ENCODE measurements at regions not wholly inside any gene's neighbourhood (a gene's known extent, or its start where the extent isn't known, plus 50 kb on each side); places are given as distances from the start of the nearest gene placed in this dataset.
"Not testable (repeated sequence)": the region's sequence is repeated elsewhere in the genome, so short reads cannot be mapped to it uniquely, and the experiment has no call there.

DNA sequence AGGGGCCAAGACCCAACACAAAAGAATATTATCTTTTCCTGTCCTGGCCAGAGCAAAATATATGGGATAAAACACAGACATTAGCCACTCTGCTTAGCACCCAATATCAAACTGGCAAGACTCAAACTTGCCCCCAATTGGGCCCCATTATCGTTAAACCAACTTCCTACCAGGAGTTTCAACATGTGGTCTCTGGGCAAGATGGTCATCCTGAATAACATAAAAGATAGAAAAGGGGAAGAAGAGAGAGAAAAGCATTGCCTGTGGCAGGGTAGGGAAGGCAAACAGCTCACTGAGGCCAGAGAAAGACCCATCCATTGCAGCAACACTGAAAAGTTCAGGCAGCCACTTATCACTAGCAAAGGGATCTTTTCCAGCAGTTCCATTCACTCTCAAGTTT is 502.1 kb downstream of the KIF2B start:
- no peak for DNase-seq (ENCODE audit: low read depth in 4 of 4, low spot score in 3 of 4)

DNA sequence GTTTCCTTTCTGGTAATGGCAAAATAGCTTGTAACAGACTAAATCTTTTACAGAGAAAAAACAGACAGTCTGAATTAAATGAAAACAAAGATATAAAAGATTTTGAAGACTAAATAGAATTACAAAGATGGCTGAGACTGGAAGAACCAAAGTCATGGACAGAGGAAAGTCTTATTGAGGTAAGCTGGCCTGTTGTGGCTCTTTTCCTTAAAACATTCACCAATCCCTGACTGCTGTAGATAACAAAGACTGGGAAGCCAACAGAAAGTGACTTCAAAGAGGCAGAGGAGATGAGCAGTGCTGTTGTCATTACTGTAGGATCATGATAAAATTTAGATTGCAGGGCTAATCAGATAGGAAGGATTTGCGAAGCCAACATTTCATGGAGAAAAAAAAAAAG is 517.0 kb downstream of the KIF2B start:
- no peak for DNase-seq (ENCODE audit: low read depth in 4 of 4, low spot score in 3 of 4)

DNA sequence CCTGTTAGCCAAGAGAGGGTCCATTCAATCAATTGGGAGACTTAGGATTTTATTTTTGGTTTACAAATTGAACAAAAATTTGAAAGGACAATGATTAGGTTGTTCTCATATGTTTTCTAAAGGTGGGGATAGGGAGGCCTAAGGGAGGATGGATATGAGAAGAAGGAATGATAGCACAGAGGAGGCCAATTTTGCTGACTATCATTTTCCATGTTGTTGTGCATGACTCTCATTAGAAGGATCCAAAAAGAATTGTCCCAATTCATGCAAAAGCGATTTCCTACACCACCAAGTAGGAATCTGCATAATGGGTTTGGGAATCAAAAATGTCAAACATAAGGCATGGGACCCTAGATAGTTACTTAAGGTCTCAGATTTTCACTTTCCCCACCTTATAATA is 524.8 kb downstream of the KIF2B start:
- DNase-seq (ENCODE audit: low read depth in 4 of 4, low spot score in 3 of 4), result no peak

DNA sequence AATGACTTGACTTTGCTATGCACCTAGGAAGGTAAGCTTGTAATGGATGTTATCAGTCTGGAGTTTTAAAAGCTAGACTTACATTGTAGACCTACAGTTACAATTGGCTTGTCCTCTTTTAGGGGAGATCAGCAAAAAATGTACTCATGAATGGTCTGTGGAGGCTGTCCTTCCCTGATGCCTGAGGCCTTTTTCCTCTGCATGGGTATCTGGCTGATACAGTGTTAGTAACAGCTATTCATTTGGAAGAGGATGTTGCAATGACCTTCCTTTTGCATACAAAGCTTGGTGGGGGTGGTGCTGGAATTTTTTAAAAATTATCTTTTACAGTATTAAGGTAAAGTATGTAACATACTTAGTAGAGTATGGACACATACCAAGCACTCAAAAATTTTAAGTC is 525.5 kb downstream of the KIF2B start:
- DNase-seq (ENCODE audit: low read depth in 4 of 4, low spot score in 3 of 4), result no peak

DNA sequence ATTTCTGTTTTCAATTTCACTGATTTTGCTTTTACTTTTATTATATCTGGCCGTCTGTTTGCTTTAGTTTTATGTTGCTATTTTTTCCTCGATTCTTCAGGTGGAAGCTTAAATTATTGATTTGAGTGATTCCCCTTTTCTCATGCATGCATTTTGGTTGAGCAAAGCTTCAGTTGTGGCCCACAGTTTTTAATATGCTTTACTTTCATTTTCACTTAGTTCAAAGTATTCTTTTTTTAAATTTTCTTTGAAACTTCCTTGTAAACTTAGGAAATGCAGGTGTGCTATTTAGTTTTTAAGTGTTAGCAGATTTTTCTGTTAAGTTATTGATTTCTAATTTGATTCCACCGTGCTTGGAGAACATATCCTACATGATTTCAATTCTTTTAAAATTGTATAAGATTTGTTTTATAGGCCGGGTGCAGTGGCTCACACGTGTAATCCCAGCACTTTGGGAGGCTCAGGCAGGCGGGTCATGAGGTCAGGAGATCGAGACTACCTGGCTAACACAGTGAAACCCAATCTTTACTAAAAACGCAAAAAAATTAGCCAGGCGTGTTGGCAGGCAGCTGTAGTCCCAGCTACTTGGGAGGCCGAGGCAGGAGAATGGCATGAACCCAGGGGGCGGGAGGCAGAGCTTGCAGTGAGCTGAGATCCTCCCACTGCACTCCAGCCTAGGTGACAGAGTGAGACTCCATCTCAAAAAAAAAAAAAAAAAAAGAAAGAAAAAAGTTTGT is 531.2 kb downstream of the KIF2B start:
- no peak for DNase-seq (ENCODE audit: low read depth in 4 of 4, low spot score in 3 of 4)

DNA sequence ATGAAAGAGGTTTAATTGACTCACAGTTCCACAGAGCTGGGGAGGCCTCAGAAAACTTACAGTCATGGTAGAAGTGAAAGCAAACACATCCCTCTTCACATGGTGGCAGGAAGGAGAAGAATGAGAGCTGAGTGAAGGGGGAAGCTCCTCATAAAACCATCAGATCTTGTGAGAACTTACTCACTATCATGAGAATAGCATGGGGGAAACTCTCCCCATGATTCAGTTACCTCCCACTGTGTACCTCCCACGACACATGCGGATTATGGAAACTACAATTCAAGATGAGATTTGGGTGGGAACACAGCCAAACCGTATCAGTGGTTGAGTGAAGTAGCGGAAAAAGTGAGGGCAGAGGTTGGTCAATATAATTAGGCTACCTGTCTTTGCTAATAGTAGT is 538.3 kb downstream of the KIF2B start:
- not testable (repeated sequence) for DNase-seq (ENCODE audit: low read depth in 4 of 4, low spot score in 3 of 4)

DNA sequence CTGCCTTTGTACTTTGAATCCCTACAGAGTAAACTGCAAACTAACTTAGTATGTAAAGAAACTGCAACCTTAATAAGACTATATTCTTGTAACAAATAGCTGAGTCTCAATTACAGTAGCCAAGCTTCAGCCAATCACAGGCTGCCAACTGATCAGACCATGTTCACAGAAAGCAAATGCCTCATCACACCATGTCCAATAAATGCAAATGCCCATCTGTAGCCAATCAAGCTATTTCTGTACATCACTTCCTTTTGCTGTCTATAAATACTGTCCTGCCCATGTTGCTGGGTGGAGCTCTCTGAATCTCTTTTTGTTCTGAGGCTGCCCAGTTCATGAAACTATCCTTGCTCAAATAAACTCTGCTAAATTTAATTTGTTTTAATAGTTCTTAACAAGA is 531.7 kb upstream of the TOM1L1 start:
- no peak for DNase-seq (ENCODE audit: low read depth in 4 of 4, low spot score in 3 of 4)

DNA sequence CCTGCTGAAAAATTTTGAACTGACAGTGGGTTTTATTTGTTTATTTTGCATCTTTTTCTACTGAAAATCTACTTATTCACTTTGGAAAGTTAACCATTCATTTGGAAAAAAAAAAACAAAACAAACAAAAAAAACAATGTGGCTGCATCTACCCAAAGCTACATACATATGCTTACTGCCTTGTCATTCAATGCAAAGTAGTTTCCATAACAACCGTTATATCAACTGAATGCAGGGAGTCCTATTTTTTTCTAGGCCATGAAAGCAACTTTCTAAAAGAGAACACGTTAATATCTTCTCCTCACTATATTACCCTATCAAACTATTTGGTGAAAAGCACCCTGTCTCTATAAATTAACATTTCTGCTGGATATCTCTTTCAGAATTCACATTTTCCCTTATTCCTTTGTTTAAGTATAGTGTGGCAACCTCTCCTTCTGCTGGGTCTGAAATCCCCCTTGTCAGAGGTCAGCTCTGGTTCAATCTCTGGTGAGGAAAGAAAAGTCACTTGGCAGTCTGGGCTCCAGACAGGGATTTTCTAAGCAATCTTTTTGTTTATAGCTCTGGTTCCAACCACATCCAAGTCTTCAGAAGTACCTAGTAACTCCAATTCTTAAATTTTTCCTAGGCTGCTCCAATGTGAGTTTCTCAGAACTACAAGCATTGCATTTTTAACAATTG is 528.4 kb upstream of the TOM1L1 start:
- DNase-seq (ENCODE audit: low read depth in 4 of 4, low spot score in 3 of 4), result no peak

DNA sequence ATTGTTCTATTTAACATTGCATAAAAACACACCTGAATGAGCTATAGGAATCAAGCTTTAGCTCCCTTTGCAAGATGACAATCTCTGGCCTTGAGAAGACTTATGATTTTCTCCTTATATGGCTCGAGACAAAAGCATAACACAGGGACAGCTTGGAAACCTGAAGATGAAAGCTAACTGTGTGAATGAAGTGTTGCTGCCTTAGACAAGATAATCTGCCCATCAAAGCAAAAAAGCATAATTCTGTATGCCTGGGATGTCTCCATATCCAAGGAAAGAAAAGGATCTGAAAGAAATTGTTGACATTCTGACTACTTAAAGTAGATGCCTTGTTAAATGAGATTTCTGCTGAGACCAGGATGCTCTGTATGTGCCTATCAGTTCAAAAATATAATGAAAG is 526.7 kb upstream of the TOM1L1 start:
- DNase-seq (ENCODE audit: low read depth in 4 of 4, low spot score in 3 of 4), result no peak

DNA sequence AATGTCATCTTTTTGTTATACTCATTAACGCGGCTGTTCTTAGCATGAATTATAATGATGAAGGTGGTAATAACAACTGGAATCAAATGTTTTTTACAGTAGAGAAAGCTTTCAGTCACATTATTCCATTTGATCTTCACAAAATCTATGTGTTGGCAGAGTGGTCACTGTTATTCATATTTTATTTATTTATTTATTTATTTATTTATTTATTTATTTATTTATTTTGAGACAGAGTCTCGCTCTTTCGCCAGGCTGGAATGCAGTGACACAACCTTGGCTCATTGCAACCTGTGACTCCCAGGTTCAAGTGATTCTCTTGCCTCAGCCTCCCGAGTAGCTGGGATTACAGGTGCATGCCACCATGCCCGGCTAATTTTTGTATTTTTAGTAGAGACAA is 524.2 kb upstream of the TOM1L1 start:
- not testable (repeated sequence) for DNase-seq (ENCODE audit: low read depth in 4 of 4, low spot score in 3 of 4)

DNA sequence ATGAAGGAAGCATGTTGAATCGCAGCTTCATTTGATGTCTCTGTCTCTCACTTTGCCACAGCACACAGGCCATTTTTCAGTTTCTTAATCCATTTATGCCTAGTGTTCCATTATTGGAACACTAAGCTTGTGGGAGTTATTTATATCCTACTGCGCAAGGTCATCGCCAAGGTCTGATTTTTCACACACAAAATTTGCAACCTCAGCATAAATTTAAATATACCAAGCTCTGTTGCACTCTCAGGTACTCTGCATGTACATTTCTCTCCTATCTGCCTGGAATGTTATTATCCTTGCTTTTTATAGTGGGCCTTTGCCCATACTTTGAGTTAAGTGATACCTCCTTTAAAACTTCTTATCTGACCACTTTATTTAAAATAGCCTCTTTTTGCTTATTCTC is 519.2 kb upstream of the TOM1L1 start:
- no peak for DNase-seq (ENCODE audit: low read depth in 4 of 4, low spot score in 3 of 4)

DNA sequence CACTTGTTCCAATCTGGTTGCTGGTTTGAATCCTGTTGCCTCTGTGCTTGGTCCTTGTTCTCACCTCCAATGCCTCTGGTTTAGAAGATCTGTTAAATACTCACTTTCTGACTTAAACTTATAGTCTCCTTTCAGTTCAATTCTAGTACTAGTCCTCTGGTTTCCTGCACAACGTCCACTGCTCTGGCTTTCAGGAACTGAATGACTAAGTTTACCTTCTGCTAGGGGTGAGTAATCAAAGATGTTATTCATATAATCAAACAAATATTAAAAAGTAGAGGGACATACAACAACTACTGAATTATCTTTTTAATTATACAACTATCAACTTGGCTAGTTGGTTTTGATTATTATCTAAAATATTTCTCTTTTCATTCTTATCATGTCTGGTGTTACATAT is 496.4 kb upstream of the TOM1L1 start:
- no peak for DNase-seq (ENCODE audit: low read depth in 4 of 4, low spot score in 3 of 4)

DNA sequence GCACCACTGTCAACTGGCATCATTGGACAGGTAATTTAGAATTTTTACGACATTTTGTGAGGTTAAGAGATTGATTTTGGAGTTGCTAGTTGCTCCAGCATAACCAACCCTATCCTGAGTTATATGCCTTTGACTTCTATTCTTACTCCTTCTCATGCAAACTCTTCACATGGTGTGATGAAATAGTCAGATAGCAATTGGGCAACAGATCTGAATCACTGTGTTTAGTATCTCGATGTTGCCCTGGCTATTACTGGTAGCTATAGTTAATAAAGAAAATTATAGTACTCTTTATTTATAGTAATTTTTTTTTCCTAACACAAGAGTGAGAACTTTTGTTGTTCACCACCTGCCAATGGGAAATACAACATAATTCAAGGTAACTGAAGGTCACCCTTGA is 494.8 kb upstream of the TOM1L1 start:
- no peak for DNase-seq (ENCODE audit: low read depth in 4 of 4, low spot score in 3 of 4)

DNA sequence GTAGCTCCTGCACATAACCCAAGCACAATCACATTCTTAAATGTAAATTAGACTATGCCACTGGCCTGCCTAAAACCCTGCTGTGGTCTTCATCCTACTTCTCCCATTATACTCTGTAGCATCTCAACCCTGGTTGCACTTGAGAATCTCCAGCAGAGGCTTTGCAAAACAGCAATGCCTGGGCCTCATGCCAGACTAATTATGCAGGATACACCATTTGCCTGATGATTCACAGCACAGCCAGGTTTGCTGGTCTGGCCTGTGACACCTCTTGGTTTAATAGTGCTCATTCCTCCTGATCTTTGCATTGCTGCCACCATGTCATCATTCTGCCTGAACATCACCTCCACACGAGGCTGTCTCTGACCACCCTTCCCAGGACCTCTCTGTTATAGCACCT is 491.9 kb upstream of the TOM1L1 start:
- no peak for DNase-seq (ENCODE audit: low read depth in 4 of 4, low spot score in 3 of 4)

DNA sequence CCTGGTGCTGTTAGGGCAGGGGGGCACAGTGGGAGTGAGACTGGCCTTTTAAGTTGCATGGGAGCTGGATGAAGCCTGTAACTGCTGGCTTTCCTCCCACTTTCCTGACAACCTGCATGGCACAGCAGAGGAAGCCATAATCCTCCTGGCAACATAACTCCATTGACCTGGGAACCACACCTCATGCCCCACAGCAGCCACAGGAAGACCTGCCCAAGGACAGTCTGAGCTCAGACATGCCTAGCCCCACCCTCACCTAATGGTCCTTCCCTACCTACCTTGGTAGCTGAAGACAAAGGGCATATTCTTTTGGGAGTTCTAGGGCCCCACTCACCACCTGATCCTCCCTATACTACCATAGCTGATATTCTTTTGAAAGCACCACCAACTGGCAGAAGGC is 482.2 kb upstream of the TOM1L1 start:
- DNase-seq (ENCODE audit: low read depth in 4 of 4, low spot score in 3 of 4), result no peak

DNA sequence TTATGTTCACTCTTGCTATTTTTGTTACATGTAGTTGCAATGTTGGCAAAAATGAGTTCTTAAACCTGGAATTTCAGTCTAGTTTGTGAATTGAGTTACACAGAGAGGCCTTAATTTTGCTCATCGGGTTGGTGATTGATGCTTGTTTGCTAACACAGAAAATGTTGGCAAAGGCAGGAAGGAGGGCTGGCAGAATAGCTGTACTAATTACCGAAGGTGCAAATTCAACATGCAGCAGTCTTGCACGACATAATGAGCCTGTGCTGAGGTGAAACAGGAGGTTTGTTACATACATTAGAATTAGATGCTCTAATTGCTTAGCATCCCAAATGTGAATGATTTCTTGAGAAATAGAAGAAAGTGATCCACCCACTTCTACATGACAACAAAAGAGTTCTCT is 475.0 kb upstream of the TOM1L1 start:
- DNase-seq (ENCODE audit: low read depth in 4 of 4, low spot score in 3 of 4), result no peak

DNA sequence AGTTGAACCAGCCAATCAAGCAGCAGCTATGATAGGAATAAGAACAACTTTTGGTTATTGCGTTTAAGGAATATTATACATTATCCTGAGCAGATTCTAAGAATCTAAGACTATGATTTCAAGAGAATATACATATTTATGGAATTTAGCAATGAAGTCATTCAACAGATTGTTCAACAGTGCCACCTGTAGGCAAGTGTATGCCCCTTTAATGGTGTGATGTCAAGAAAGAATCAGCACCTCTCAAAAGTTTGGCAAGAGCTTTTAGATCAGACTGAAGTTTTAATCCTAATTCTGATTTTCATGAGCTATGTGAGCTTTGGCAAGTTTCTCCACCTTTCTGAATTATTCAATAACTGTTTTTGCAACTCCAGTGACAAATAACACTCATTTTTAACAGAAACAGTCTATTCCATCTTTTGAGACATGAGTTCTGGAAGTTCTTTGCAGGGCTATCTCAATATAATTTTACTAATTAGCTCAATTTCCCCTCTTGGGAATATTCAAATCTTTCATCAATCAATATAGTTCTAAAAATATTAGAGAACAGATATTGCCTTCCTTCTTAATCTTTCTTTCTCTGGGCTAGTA is 474.3 kb upstream of the TOM1L1 start:
- no peak for DNase-seq (ENCODE audit: low read depth in 4 of 4, low spot score in 3 of 4)

DNA sequence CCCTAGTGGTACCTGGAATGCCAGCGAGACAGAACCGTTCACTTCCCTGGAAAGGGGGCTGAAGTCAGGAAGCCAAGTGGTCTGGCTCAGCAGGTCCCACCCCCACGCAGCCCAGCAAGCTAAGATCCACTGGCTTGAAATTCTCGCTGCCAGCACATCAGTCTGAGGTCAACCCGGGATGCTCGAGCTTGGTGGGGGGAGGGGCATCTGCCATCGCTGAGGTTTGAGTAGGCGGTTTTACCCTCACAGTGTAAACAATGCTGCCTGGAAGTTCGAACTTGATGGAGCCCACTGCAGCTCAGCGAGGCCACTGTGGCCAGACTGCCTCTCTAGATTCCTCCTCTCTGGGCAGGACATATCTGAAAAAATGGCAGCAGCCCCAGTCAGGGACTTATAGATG is 464.7 kb upstream of the TOM1L1 start:
- DNase-seq (ENCODE audit: low read depth in 4 of 4, low spot score in 3 of 4), result no peak

DNA sequence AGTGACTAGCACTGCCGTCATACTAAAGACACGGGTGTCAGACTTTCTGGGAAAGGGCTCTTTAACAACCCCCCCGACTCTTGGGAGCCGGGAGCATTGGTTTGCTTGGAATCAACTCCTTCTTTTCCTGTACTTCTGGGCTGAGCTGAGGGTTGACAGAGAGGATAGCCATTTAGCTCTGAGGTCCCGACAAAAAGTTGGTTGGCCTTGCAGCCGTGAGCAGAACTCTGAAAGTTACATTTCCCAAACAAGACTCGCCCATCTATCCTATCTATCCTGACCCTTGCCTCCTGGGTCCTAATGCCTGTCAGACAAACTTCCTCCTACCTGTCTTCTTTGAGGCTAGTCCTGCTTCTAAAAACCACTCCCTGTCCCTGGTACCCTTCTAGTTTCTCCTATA is 460.8 kb upstream of the TOM1L1 start:
- DNase-seq (ENCODE audit: low read depth in 4 of 4, low spot score in 3 of 4), result no peak

DNA sequence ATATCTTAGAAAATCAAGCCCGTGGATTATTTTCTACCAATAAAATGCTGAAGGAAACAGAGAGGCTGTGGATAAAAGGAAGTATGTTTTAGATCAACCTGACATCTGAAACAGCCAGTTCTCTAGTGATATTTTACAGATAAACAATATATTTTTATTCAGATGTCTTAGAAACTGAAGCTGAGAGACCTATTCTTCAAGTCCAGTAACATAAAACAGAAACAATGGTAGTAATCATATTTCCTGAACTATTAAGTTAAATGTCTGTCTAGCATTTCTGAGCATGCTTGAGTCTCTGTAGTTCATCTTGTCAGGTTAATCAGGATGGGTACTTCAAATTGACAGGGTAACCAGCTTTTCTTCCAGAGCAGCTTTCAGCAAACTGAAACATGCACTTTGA is 449.6 kb upstream of the TOM1L1 start:
- DNase-seq (ENCODE audit: low read depth in 4 of 4, low spot score in 3 of 4), result no peak

DNA sequence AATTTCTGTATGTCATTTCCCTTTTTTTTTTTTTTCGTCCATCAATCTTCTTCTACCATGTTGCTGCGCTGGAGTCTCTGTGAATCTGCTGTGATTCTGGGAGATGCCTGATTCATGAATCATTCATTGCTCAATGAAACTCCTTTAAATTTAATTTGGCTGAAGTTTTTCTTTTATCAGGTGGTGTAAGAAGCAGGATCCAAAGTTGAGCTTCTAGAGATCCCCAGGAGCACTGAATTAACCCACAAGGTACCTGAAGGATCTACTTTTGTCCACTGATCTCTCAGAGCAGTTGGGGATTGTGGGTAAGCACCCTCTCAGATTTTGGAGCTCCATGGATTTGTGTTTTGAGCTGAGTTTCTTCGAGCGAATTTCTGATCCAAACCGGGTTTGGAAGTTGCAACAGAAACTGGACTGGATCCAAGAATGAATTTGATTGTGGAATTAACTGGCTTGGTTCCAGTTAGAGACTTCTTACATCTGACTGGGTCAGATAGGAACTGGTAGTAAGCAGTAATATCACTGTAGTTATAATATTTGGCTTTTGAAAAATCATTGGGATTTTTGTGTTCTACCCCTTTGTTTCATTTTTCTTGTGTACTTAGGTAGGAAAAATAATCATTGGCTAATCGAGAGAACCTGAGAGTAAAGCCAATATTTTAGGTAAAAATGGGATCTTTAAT is 447.8 kb upstream of the TOM1L1 start:
- no peak for DNase-seq (ENCODE audit: low read depth in 4 of 4, low spot score in 3 of 4)
